Adipocyte (in vitro differentiated cells): ENCODE measurements at regions not wholly inside any gene's neighbourhood (a gene's known extent, or its start where the extent isn't known, plus 50 kb on each side); places are given as distances from the start of the nearest gene placed in this dataset.
"Not testable (repeated sequence)": the region's sequence is repeated elsewhere in the genome, so short reads cannot be mapped to it uniquely, and the experiment has no call there.

Experiments used
- DNase-seq: peaks from one replicate; pipeline ENCODE4 v3.0.0-alpha.2; 2015; ENCODE audit warnings: low read depth
- H3K27me3 ChIP-seq: replicated peaks from 2 replicates; pipeline ENCODE4 v1.7.0; 2013; ENCODE audit warnings: mild to moderate bottlenecking, low read length, moderate library complexity; ENCODE audit not compliant: control insufficient read depth, insufficient read depth
- H3K36me3 ChIP-seq: 2 replicates; pipeline ENCODE4 v1.7.0; 2013; ENCODE audit warnings: low read length, mild to moderate bottlenecking, moderate library complexity; ENCODE audit not compliant: control insufficient read depth, insufficient read depth, severe bottlenecking
- H3K4me1 ChIP-seq: 2 replicates; pipeline ENCODE4 v1.7.0; 2013; ENCODE audit warnings: mild to moderate bottlenecking, low read length, moderate library complexity; ENCODE audit not compliant: control insufficient read depth, insufficient read depth
- H3K4me3 ChIP-seq: 2 replicates; pipeline ENCODE4 v1.7.0; 2013; ENCODE audit warnings: mild to moderate bottlenecking, low read length, moderate library complexity
- H3K9ac ChIP-seq: 2 replicates; pipeline ENCODE4 v1.7.0; 2013; ENCODE audit warnings: mild to moderate bottlenecking, low read length, moderate library complexity
- H3K9me3 ChIP-seq: 2 replicates; pipeline ENCODE4 v1.7.0; 2013; ENCODE audit warnings: mild to moderate bottlenecking, low read length, moderate library complexity; ENCODE audit not compliant: control insufficient read depth

DNA sequence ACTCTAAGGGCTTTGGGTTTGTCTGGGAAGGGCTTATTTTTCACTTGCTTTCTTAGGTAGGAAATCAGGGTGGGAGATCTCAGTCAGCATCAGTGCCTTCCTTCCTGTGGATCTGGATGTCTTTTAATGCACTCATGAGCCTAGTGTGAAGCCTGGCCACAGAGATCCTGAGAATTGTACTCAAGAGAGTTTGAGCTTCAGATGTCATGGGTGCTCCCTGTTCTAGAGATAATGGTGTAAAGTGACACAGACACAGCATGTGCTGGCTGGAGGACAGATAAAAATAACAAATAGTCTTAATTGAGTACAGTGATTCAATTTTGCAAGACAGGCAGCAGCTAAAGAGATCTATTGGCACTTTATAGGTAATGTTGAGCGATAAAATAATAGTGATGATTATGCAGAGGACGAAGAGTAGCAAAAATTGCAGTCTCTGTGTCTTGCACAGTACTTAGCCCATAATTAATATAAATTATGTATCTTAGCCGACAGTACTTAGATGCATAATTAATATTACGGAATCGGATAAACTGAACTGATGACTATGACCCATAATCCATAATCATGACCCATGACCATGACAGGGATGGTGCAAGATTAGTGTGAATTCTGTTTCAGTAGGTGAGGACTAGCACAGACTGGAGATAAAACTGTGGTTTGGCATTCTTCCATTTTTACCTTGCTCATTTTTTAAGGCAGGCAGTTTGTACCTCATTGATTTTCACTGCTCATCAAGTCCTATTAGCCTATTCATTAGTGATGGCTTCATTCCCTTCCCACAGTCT, 408.7 kb upstream of the PIK3R1 start:
- H3K4me1 ChIP-seq: no peaks in the 10 kb centered on the region
- no peak overlapping the region for H3K9ac ChIP-seq
- no peaks in the 10 kb centered on the region for H3K36me3 ChIP-seq
- H3K9me3 ChIP-seq: no peaks in the 10 kb centered on the region
- H3K4me3 ChIP-seq: no peak overlapping the region
- no peak for DNase-seq
- no peaks in the 10 kb centered on the region for H3K27me3 ChIP-seq

DNA sequence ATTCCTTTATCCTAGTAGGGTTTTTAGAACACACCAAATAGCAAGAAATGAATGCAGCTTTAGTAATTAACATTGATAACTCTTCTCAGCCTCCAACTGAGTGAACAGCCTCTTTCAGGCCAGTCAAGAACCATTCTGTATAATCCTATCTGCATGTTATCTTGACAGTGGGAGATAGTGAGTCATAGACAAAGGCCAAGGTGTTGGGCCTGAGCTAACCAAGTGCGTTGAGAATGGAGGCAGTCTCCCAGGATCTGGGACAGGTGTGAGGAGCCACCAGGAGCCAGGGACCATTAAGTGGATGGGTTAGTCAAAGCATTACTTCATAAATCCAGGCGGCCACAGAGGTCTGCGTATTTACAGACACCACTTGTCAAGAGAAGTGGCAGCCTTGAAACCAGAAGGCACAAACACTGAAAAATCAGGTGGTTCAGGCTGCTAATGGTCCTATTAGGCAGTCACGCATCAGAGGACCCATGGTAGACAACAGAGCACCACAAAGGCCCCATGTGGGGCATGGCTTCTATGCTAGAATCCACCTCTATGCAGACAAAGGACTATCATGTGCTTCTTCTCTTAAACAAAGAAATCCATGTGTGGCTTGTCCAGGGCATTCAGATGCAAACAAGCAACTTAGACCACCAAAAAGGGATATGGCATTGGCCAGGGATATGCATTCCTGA, 409.7 kb upstream of the PIK3R1 start:
- Histone ChIP-seq H3K9ac (no peak overlapping the region), H3K4me3 (no peak overlapping the region), H3K27me3 (no peaks in the 10 kb centered on the region), H3K36me3 (no peaks in the 10 kb centered on the region), H3K4me1 (peaks cover 7% of the 10 kb centered on the region), H3K9me3 (no peaks in the 10 kb centered on the region)
- no peak for DNase-seq

DNA sequence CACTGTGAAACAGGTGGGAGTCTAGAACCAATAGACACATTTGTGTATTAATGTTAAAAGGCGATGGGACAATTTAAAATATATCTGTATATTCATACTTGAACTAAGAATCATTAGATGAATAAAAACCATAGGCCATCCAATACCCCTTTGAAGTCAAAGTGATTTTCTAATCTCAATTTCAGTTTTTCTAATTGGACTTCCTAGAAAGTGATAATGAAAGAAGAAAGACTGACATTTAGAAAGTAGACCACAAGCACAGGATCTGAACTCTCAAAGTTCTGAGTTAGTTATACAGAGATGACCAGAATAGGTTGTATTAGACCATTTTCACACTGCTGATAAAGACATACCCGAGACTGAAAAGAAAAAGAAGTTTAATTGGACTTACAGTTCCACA, 412.8 kb upstream of the PIK3R1 start:
- Histone ChIP-seq H3K27me3 (no peaks in the 10 kb centered on the region), H3K36me3 (no peaks in the 10 kb centered on the region), H3K9me3 (no peaks in the 10 kb centered on the region), H3K9ac (no peak overlapping the region), H3K4me1 (peaks cover 22% of the 10 kb centered on the region), H3K4me3 (no peak overlapping the region)
- DNase-seq: no peak

DNA sequence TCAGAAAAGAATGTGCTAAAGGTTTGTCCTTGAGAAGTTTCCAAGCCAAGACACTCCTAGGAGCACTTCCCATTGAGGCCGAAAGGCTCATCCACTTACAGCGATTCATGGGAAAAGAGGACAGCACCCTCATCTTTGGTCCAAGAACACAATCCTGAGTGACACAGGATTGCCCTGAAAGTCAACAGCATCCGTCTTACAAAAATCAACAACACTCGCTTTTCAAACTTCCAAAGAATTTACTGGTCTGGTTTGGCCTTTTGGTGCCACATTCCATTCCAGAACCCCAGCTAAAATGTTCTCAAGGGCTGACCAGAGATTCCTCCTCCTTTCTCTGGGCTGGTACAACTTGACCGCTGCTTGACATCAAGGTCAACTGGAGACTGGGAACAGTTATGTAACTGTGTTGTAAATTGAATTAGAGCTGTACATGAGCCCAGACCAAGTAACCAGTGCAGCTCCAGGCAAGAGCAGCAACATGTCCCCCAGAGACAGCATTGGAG, 415.8 kb upstream of the PIK3R1 start:
- Histone ChIP-seq H3K27me3 (no peaks in the 10 kb centered on the region), H3K4me1 (peaks cover 27% of the 10 kb centered on the region), H3K4me3 (no peak overlapping the region), H3K9ac (peak overlapping the region; percentile 39), H3K36me3 (no peaks in the 10 kb centered on the region), H3K9me3 (no peaks in the 10 kb centered on the region)
- peak; percentile 74 for DNase-seq

DNA sequence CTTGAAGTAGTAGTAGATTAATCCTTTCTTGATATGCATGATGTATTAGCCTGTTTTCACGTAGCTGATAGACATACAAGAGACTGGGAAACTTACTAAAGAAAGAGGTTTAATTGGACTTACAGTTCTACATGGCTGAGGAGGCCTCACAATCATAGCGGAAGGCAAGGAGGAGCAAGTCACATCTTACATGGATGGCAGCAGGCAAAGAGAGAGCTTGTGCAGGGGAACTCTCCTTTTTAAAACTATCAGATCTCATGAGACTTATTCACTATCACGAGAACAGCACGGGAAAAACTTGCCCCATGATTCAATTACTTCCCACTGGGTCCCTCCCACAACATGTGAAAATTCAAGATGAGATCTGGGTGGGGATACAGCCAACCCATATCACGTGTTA, 417.1 kb upstream of the PIK3R1 start:
- peaks cover 27% of the 10 kb centered on the region for H3K4me1 ChIP-seq
- not testable (repeated sequence) for DNase-seq, H3K27me3 ChIP-seq

DNA sequence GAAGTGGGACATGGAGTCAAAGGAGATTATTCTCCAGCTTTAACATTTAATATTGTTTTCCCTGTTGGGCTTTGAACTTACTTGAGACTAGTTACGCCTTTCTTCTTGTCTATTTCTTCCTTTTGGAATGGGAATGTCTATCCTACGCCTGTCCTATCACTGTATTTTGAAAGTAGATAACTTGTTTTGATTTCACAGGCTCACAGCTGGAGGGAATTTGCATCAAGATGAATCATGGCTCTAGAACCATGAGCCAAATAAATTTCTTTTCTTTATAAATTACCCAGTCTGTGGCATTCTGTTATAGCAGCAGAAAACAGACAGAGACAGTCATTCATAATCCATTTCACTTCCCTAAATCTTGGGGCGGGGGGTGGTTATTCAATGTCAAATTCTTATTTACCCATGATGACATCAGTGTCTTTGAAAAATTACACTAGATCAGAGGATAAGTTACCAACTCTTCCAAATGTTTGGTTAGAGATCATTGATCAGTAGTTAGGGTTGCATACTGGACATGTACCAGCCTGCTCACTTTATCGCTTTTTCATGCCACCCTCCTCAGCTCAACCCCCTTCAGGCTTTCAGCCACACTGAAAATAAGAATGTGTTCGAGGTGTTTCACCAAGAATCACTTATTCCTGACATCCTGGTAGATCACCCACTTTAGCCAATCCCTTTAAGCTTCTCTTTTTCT, 419.6 kb upstream of the PIK3R1 start:
- peaks cover 34% of the 10 kb centered on the region for H3K4me1 ChIP-seq
- H3K9ac ChIP-seq: no peak overlapping the region
- no peak overlapping the region for H3K4me3 ChIP-seq
- no peak for DNase-seq
- H3K9me3 ChIP-seq: no peaks in the 10 kb centered on the region
- no peaks in the 10 kb centered on the region for H3K36me3 ChIP-seq
- no peaks in the 10 kb centered on the region for H3K27me3 ChIP-seq

More for the DNA sequence above, 417.1 kb upstream of the PIK3R1 start:
- not testable (repeated sequence) for H3K9me3 ChIP-seq, H3K4me3 ChIP-seq, H3K9ac ChIP-seq, H3K36me3 ChIP-seq

DNA sequence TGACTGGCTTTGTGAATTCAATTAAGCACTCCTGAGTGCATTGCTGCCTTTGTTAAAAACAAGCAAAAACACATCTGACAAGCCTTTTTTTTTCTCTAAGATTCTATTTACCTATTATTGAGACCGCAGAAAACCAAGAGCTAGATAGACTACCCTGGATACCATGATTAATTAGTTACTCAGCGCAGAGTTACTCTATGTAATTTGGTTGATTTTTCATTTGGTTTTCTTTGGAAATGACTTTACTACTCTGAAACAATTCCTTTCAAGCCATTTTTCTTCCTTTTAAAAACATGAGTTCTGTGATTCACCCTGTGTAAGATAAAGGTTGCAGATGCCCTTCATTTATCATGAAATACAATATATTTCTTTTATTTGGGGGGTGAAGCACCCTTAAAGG, 421.6 kb upstream of the PIK3R1 start:
- no peak overlapping the region for H3K9ac ChIP-seq
- no peaks in the 10 kb centered on the region for H3K9me3 ChIP-seq
- H3K27me3 ChIP-seq: no peaks in the 10 kb centered on the region
- H3K4me3 ChIP-seq: no peak overlapping the region
- DNase-seq: no peak
- H3K4me1 ChIP-seq: peaks cover 20% of the 10 kb centered on the region
- no peaks in the 10 kb centered on the region for H3K36me3 ChIP-seq

DNA sequence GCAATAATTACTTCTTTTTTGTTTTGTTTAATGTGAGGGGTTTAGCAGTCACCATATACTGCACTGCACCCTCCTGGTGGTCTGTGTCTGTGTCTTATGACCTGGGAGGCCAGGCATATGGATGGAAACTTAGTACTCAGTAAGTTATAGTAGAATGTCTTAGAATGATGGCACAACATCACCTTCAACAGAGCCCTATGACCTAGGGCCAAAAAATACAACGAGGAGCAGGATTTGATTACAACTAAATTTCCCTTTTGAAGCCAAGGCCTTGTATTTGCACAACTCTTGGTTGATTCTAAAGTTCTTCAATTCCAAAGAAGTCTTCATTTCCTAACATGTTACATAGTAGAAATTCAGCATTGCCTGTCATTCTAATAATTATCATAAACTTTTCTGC, 422.1 kb upstream of the PIK3R1 start:
- no peak overlapping the region for H3K4me3 ChIP-seq
- no peaks in the 10 kb centered on the region for H3K9me3 ChIP-seq
- no peaks in the 10 kb centered on the region for H3K27me3 ChIP-seq
- no peak for DNase-seq
- H3K9ac ChIP-seq: no peak overlapping the region
- H3K4me1 ChIP-seq: peaks cover 17% of the 10 kb centered on the region
- H3K36me3 ChIP-seq: no peaks in the 10 kb centered on the region

DNA sequence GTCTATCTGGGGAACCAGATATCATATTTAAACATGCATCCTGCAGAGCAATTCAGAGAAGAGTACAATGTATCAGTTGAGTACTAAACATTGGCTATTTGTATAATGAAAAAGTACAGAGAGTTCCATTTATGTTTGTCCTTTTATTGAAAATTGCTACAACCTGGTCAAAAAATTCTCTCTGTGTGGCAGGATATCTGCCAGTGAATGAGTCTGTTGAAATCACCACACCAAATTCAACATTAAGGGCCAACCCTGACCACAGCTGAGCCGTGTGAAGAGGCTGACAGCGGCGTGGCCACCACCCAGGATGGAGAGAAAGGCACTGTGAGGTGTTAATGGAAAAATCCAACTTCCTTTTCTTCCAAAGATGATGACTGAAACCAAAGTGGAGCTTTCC, 422.7 kb upstream of the PIK3R1 start:
- no peaks in the 10 kb centered on the region for H3K27me3 ChIP-seq
- no peak for DNase-seq
- H3K9ac ChIP-seq: no peak overlapping the region
- no peaks in the 10 kb centered on the region for H3K9me3 ChIP-seq
- H3K36me3 ChIP-seq: no peaks in the 10 kb centered on the region
- peaks cover 17% of the 10 kb centered on the region for H3K4me1 ChIP-seq
- H3K4me3 ChIP-seq: no peak overlapping the region

DNA sequence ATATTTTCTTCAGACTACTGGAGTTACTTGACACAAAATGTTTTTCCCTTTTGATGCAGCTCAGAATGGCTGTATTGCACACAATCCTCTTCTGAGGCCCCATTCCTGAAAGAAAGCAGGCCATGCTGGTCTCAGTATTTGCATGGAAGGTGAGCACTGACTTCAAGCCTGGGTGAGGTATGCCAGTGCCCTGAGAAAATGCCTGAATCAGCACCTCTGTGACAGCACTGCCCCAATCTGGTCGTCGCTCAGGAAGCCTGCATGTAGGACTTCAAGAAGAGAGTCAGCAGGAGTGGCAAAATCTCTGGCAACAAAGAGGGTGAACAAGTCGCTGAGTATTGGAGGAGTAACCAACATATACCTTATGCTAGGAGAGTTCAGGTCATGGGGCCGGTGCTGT, 425.2 kb upstream of the PIK3R1 start:
- Histone ChIP-seq H3K4me3 (no peak overlapping the region), H3K4me1 (peaks cover 15% of the 10 kb centered on the region), H3K27me3 (no peaks in the 10 kb centered on the region), H3K9me3 (no peaks in the 10 kb centered on the region), H3K9ac (no peak overlapping the region), H3K36me3 (no peaks in the 10 kb centered on the region)
- DNase-seq: no peak

DNA sequence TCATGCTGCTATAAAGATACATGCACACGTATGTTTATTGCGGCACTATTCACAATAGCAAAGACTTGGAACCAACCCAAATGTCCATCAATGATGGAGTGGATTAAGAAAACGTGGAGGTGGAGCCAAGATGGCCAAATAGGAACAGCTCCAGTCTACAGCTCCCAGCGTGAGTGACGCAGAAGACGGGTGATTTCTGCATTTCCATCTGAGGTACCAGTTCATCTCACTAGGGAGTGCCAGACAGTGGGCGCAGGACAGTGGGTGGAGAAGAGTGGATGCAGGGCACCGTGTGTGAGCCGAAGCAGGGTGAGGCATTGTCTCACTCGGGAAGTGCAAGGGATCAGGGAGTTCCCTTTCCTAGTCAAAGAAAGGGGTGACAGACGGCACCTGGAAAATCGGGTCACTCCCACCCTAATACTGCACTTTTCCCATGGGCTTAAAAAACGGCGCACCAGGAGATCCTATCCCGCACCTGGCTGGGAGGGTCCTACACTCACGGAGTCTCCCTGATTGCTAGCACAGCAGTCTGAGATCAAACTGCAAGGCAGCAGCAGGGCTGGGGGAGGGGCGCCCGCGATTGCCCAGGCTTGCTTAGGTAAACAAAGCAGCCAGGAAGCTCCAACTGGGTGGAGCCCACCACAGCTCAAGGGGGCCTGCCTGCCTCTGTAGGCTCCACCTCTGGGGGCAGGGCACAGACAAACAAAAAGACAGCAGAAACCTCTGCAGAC, 435.5 kb upstream of the PIK3R1 start:
- H3K4me3 ChIP-seq: not testable (repeated sequence)

More for the DNA sequence above, 435.5 kb upstream of the PIK3R1 start:
- H3K9me3 ChIP-seq, H3K4me1 ChIP-seq, DNase-seq, H3K9ac ChIP-seq, H3K36me3 ChIP-seq, H3K27me3 ChIP-seq: not testable (repeated sequence)
